ENCODE measurements at regions not wholly inside any gene's neighbourhood (a gene's known extent, or its start where the extent isn't known, plus 50 kb on each side); places are given as distances from the start of the nearest gene placed in this dataset.

DNA sequence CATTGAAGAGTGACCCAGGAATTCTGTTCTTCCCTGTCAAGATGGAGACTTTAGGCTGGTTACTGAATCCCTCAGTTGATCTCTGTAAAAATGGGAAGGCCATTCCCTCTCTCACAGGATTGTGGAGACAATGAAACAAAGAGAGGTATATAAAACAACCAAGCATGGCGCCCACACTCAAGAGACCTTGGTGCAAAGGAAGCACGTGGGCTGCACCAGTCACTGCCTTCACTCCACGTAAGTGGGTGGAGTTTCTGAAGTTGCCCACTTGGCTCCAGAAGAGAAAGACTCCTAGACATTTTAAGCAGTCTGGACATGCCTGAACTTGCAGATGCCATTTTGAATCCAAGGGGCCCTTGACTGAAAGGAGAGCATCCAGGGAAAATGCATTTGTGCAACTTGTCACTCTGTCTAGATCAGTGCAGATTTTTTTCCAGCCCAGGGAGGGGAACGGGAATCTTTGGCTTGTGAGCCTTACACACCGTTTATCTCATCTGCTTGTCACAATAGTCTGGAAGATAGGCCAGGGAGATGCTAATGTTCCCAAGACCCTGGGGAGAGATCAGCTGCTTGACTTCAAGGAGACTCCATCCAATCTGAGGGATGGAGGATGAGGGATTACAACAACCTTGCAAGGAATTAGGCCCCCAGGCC, 96.9 kb upstream of the TBX3 start:
- Histone ChIP-seq H3K79me2 (ENCODE audit: control insufficient read depth, insufficient read depth, low read length) (no peaks in the 10 kb centered on the region), H3K4me1 (ENCODE audit: control insufficient read depth, extremely low read depth, insufficient read depth, low read length) (no peaks in the 10 kb centered on the region), H3K27ac (ENCODE audit: insufficient read depth, low read length) (no peak overlapping the region), H3K27me3 (ENCODE audit: control insufficient read depth, insufficient read depth, low read length) (no peaks in the 10 kb centered on the region), H3K4me2 (ENCODE audit: extremely low read depth, insufficient read depth, low read length) (no peak overlapping the region), H3K36me3 (ENCODE audit: control insufficient read depth, insufficient read depth, low read length) (no peaks in the 10 kb centered on the region), H3K4me3 (replicated peaks in 1 of 4; ENCODE audit: control extremely low read depth in 1 of 4, insufficient read depth in 1 of 4, low read depth in 3 of 4, low read length in 4 of 4) (no peak overlapping the region), H4K20me1 (ENCODE audit: control insufficient read depth, extremely low read depth, insufficient read depth, low read length) (no peaks in the 10 kb centered on the region), H2AFZ (ENCODE audit: low read length) (no peak overlapping the region), H3K9ac (ENCODE audit: insufficient read depth, low read length) (no peak overlapping the region), H3K9me3 (ENCODE audit: control insufficient read depth, insufficient read depth, low read depth, low read length) (no peaks in the 10 kb centered on the region)
- DNase-seq (ENCODE audit: low read depth in 2 of 2), result no peak
- no peak for TF ChIP-seq EZH2 (IDR thresholded peaks at IDR 0.05; ENCODE audit: low read length, missing control alignments)
- TF ChIP-seq, protein P1, sequence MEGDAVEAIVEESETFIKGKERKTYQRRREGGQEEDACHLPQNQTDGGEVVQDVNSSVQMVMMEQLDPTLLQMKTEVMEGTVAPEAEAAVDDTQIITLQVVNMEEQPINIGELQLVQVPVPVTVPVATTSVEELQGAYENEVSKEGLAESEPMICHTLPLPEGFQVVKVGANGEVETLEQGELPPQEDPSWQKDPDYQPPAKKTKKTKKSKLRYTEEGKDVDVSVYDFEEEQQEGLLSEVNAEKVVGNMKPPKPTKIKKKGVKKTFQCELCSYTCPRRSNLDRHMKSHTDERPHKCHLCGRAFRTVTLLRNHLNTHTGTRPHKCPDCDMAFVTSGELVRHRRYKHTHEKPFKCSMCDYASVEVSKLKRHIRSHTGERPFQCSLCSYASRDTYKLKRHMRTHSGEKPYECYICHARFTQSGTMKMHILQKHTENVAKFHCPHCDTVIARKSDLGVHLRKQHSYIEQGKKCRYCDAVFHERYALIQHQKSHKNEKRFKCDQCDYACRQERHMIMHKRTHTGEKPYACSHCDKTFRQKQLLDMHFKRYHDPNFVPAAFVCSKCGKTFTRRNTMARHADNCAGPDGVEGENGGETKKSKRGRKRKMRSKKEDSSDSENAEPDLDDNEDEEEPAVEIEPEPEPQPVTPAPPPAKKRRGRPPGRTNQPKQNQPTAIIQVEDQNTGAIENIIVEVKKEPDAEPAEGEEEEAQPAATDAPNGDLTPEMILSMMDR (conservative IDR thresholded peaks at IDR 0.05 in 1 of 2, IDR thresholded peaks at IDR 0.05 in 1 of 2; ENCODE audit: low read depth in 1 of 2, low read length in 2 of 2), result no peak

DNA sequence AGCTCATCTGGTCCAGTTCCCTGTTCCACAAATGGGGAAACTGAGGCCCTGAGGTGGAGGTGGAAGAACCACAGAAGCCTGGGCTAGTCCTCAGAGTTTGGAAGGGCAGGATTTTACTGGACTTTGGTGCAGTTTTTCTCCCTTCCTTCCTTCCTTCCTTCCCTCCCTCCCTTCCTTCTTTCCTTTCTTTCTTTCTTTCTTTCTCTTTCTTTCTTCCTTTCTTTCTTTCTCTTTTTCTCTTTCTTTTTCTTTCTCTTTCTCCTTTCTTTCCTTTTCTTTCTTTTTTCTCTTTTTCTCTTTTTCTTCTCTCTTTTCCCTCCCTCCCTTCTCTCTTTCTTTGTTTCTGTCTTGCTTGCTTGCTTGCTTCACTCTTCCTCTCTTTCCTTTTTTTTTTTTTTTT, 95.7 kb upstream of the TBX3 start:
- H3K36me3 ChIP-seq (ENCODE audit: control insufficient read depth, insufficient read depth, low read length), result no peaks in the 10 kb centered on the region
- H3K79me2 ChIP-seq (ENCODE audit: control insufficient read depth, insufficient read depth, low read length), result no peaks in the 10 kb centered on the region
- TF ChIP-seq EZH2 (IDR thresholded peaks at IDR 0.05; ENCODE audit: low read length, missing control alignments), result no peak
- TF ChIP-seq, protein P1 (conservative IDR thresholded peaks at IDR 0.05 in 1 of 2, IDR thresholded peaks at IDR 0.05 in 1 of 2; ENCODE audit: low read depth in 1 of 2, low read length in 2 of 2), result no peak
- no peak overlapping the region for H3K27ac ChIP-seq (ENCODE audit: insufficient read depth, low read length)
- no peaks in the 10 kb centered on the region for H3K9me3 ChIP-seq (ENCODE audit: control insufficient read depth, insufficient read depth, low read depth, low read length)
- H3K9ac ChIP-seq (ENCODE audit: insufficient read depth, low read length), result no peak overlapping the region
- H3K4me1 ChIP-seq (ENCODE audit: control insufficient read depth, extremely low read depth, insufficient read depth, low read length), result no peaks in the 10 kb centered on the region
- H4K20me1 ChIP-seq (ENCODE audit: control insufficient read depth, extremely low read depth, insufficient read depth, low read length), result no peaks in the 10 kb centered on the region
- no peak overlapping the region for H3K4me2 ChIP-seq (ENCODE audit: extremely low read depth, insufficient read depth, low read length)
- DNase-seq (ENCODE audit: low read depth in 2 of 2), result no peak
- no peak overlapping the region for H3K4me3 ChIP-seq (replicated peaks in 1 of 4; ENCODE audit: control extremely low read depth in 1 of 4, insufficient read depth in 1 of 4, low read depth in 3 of 4, low read length in 4 of 4)
- no peaks in the 10 kb centered on the region for H3K27me3 ChIP-seq (ENCODE audit: control insufficient read depth, insufficient read depth, low read length)
- no peak overlapping the region for H2AFZ ChIP-seq (ENCODE audit: low read length)

DNA sequence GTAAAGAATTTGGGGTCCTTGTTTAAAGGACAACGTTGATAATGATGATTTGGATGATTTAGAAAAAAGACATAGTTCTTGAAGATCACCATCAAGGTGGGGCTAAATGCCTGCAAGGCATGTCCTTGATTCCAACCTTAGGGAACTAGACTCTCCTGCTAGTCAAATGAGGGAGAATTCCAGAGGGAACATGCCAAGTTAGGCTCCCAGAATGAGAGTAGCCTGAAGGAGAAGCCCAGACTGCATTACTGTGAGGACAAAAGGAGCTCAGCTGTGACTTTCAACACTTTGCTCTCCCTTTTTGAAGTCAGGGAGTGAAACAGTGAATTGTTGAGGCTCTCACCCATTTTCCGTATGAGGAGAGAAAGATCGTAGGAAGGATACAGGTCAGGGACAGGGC, 95.2 kb upstream of the TBX3 start:
- TF ChIP-seq EZH2 (IDR thresholded peaks at IDR 0.05; ENCODE audit: low read length, missing control alignments), result no peak
- TF ChIP-seq, protein P1 (conservative IDR thresholded peaks at IDR 0.05 in 1 of 2, IDR thresholded peaks at IDR 0.05 in 1 of 2; ENCODE audit: low read depth in 1 of 2, low read length in 2 of 2), result no peak
- H2AFZ ChIP-seq (ENCODE audit: low read length), result no peak overlapping the region
- H3K4me1 ChIP-seq (ENCODE audit: control insufficient read depth, extremely low read depth, insufficient read depth, low read length), result no peaks in the 10 kb centered on the region
- H3K27ac ChIP-seq (ENCODE audit: insufficient read depth, low read length), result no peak overlapping the region
- H4K20me1 ChIP-seq (ENCODE audit: control insufficient read depth, extremely low read depth, insufficient read depth, low read length), result no peaks in the 10 kb centered on the region
- no peaks in the 10 kb centered on the region for H3K36me3 ChIP-seq (ENCODE audit: control insufficient read depth, insufficient read depth, low read length)
- H3K79me2 ChIP-seq (ENCODE audit: control insufficient read depth, insufficient read depth, low read length), result no peaks in the 10 kb centered on the region
- H3K4me2 ChIP-seq (ENCODE audit: extremely low read depth, insufficient read depth, low read length), result no peak overlapping the region
- H3K4me3 ChIP-seq (replicated peaks in 1 of 4; ENCODE audit: control extremely low read depth in 1 of 4, insufficient read depth in 1 of 4, low read depth in 3 of 4, low read length in 4 of 4), result no peak overlapping the region
- no peaks in the 10 kb centered on the region for H3K9me3 ChIP-seq (ENCODE audit: control insufficient read depth, insufficient read depth, low read depth, low read length)
- no peak for DNase-seq (ENCODE audit: low read depth in 2 of 2)
- no peaks in the 10 kb centered on the region for H3K27me3 ChIP-seq (ENCODE audit: control insufficient read depth, insufficient read depth, low read length)
- no peak overlapping the region for H3K9ac ChIP-seq (ENCODE audit: insufficient read depth, low read length)

All from fibroblast of lung (primary cell).